ENCODE measurements at regions not wholly inside any gene's neighbourhood (a gene's known extent, or its start where the extent isn't known, plus 50 kb on each side); places are given as distances from the start of the nearest gene placed in this dataset.

- no peak for DNase-seq
These were observed 265.3 kb upstream of the TGFBR2 start for GRCh38 chr3:30341079-30341478.

- DNase-seq = no peak
These were observed 264.6 kb upstream of the TGFBR2 start for GRCh38 chr3:30341851-30342250.

- DNase-seq = no peak
These were observed 263.9 kb upstream of the TGFBR2 start for GRCh38 chr3:30342318-30343060.

- no peak for DNase-seq
These were observed 263.2 kb upstream of the TGFBR2 start for GRCh38 chr3:30343067-30343831.

- no peak for DNase-seq
These were observed 262.5 kb upstream of the TGFBR2 start for GRCh38 chr3:30343861-30344260.

- peak in 1 of 2 experiments; percentile 24 for DNase-seq
These were observed 262.1 kb upstream of the TGFBR2 start for GRCh38 chr3:30344288-30344687.

GRCh38 chr3:30346933-30347320 lies 259.5 kb upstream of the TGFBR2 start:
- DNase-seq = no peak

- no peak for DNase-seq
These were observed 258.7 kb upstream of the TGFBR2 start for GRCh38 chr3:30347679-30348216.

GRCh38 chr3:30349507-30349906 lies 256.9 kb upstream of the TGFBR2 start:
- DNase-seq = no peak

GRCh38 chr3:30350011-30350410 lies 256.4 kb upstream of the TGFBR2 start:
- no peak for DNase-seq

- DNase-seq = no peak
These were observed 255.5 kb upstream of the TGFBR2 start for GRCh38 chr3:30350901-30351300.

GRCh38 chr3:30352410-30353318 lies 253.7 kb upstream of the TGFBR2 start:
- no peak for DNase-seq

- DNase-seq = no peak
These were observed 252.5 kb upstream of the TGFBR2 start for GRCh38 chr3:30353711-30354467.

- no peak for DNase-seq
These were observed 251.9 kb upstream of the TGFBR2 start for GRCh38 chr3:30354513-30354912.

- DNase-seq = peak; percentile 70 to 79
These were observed 251.4 kb upstream of the TGFBR2 start for GRCh38 chr3:30354972-30355371.

- DNase-seq = no peak
These were observed 250.8 kb upstream of the TGFBR2 start for GRCh38 chr3:30355622-30356021.

GRCh38 chr3:30356866-30357753 lies 249.3 kb upstream of the TGFBR2 start:
- no peak for DNase-seq

GRCh38 chr3:30357897-30358296 lies 248.5 kb upstream of the TGFBR2 start:
- DNase-seq = no peak

- DNase-seq = no peak
These were observed 247.5 kb upstream of the TGFBR2 start for GRCh38 chr3:30358871-30359270.

GRCh38 chr3:30368978-30369377 lies 237.4 kb upstream of the TGFBR2 start:
- DNase-seq = no peak

GRCh38 chr3:30370681-30371271 lies 235.6 kb upstream of the TGFBR2 start:
- DNase-seq = no peak
